ENCODE measurements at regions not wholly inside any gene's neighbourhood (a gene's known extent, or its start where the extent isn't known, plus 50 kb on each side); places are given as distances from the start of the nearest gene placed in this dataset.

- DNase-seq, result no peak
Observed at GRCh38 chr10:31147210-31147608, 115.5 kb upstream of the ZNF438 start.

DNA sequence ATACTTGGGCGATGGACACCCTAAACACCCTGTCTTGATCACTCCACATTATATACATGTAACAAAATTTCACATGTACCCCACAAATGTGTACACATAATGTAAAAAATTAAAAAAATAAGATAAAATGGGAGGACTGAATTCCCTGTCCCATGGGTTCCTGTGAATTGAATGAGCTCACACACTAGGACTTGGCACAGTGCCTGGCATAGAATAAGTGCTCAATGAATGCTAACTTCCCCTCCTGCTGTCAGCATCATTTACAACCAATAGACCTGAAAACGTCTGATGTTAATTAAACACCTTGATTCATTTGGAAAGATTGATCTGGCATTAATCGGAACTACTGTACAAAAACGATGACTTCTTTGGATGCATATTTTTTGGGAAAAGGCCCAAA is 117.3 kb upstream of the ZNF438 start:
- no peak for DNase-seq

GRCh38 chr10:31149835-31150512 is 118.3 kb upstream of the ZNF438 start:
- no peak for DNase-seq

DNA sequence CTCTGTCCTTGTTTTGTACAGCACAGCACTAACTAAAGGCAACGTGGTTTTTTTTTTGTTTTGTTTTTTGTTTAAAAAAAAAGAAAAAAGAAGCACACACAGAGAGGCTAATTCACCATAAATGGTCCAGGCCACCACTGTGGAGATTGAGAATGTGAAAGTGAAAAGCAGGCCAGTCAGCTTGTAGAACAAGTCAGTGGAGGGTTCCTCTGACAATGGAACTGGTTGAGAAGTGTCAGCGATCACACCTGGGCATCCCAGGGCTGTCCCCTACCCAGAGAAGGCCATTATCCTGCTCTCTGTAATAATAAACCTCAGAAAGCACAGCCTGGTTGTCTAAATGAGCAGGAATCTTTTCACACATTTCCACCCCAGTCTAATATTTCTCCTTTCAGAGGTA is 119.6 kb upstream of the ZNF438 start:
- no peak for DNase-seq

DNA sequence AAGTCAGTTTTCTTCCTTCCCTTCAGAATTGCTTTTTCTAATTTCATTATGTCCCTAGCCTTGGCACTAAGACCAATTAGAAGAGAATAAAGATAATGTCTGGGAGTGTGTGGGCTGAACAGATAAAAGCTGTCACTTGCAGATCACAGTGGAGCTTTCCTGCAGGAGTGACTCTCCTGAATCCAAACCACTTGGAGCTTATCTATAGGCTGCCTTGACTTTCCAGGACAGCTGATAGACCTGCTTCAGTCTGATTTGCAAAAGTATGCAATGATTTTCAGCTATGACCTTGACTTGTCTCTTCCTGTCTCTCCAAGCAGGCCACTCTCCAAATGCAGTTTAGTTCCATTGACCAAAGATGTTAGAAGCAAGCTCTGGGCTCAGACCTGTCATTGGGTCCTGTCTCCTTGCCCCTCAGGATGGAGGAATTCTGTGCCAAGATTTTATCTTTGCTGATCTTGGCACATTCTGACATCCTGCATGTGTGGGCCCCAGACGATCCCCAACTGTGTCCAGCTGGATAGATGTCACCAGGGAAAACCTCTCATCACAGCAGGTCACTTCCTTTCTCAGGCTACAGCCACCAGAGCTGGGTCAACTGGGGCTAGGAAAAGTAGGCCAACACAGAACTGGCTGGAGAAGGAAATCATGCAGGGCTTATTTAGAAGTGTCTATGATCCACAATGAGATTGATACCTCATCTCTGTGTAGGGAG is 120.9 kb upstream of the ZNF438 start:
- no peak for DNase-seq

- DNase-seq, result no peak
Observed at GRCh38 chr10:31153161-31153560, 121.5 kb upstream of the ZNF438 start.

DNA sequence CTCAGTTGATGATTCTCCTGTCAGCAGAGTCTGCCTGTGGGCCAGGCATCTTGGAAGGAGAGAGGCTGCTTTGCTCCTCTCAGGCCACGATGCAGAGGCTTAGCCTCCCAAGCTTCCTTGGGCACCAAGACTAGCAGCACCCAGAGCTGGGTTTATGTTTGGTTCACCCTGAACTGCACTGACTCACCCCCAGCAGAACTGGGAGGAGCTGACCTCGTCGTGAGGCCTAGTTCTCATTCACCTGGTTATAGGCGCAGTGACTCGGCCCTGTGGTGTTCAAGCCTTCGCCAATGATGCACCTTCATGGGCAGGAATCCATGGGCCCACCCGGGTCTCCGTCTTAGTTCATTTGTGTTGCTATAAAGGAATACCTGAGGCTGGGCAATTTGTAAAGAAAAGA is 122.0 kb upstream of the ZNF438 start:
- no peak for DNase-seq

- no peak for DNase-seq
Observed at GRCh38 chr10:31154996-31155395, 123.3 kb upstream of the ZNF438 start.

GRCh38 chr10:31157123-31158010 is 125.7 kb upstream of the ZNF438 start:
- no peak for DNase-seq

DNA sequence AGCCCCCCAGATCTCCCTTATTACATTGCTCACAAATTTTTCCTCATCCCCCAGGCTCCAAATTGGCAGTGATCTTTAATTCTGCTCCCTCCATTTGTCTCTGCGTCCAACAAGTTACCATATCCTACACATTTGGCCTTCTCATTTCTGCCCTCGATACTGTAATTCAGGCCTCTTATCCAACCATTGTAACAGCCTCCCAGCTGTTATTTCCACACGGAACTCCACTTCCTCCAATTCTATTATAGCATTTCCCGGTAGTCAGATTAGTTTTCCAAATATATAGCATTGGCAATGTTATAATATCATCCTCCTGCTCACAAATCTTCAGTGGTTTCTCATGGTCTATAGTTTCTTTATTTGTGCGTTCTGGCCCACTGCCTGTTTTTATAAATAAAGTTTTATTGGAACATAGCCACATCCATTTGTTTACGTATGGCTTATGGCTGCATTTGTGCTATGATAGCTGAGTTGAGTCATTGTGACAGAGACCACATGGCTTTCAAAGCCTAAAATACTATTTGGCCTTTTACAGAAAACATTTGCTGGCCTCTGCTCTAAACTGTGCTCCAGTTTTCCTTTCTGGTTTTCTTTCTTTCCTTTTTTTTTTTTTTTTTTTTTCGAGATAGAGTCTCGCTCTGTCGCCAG is 126.5 kb upstream of the ZNF438 start:
- DNase-seq, result no peak

DNA sequence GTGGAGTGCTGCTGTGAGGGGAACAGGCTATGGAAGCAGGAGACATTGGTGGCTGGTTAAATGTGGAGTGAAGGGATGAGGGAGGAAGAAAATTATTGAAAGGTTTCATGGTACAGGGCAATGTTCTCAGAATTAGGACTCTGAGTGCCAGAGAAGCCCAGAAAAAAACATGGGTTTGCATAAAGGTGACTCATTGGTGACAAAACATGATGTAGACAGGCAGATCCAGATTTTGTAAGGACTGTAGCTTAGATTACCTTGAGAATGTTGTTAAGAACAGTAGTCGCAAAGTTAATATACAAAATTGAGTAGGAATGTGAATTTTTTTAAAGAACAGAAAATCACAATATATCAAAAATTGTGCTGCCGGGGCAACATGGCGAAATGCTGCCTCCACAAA is 134.9 kb upstream of the ZNF438 start:
- DNase-seq, result no peak

DNA sequence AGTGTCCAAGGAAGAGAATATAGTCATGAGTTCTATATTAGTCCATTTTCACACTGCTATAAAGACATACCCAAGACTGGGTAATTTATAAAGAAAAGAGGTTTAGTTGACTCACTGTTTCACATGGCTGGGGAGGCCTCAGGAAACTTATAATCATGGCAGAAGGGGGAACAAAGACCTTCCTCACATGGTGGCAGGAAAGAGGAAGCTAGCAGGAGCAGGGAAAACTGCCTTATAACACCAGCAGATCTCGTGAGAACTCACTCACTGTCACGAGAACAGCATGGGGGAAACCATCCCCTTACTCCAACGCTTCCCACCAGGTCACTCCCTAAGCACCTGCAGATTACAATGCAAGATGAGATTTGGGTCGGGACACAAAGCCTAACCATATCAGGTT is 139.0 kb upstream of the ZNF438 start:
- no peak for DNase-seq

DNA sequence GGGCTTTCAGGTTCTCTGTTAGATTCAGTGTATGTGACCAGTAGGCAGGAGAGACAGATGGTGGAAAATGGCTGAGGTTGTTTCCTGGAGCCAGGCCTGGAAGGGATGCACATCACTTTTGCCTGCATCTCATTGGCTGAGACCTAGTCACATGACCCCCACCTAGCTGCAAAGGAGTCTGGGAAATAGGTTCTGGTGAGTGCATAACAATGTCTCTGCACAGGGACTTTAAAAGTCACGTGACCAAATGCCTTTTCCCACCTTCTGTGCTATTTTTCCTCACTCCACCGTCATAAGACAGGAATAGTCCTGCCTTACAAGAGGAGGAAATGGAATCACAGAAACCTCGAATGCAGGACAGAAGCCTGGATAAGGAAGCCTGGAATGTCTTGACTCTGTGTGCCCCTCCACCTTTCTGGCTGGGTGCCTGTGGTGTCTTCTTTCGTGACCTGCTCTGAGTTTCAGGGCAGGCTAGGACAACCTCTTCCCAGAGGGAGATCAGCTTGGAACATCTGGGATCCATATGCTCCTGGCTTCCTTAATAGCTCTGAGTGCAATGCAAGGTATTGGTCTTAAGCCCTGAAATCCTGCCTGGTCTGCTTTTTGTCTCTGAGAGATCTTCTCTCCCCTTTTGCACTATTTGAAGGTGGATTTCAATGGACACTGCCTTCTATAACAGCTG is 139.9 kb upstream of the ZNF438 start:
- DNase-seq, result no peak

DNA sequence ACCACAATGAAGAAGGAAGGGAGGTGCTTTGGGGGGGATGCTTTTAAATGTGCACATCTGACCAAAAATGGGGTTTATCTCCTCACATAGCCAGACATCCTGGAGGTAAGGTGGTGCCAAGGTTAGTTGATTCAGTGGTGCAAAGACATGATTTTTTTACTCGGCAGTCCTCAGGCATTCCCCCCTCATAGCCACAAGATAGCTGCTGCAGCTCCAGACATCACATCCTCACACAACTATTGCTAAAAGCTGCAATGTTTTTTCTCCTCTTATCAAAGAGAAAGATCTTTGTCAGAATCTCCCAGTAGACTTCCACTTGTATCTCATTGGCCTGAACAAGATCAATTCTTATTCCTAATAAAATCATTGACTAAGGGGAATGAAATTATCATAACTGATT is 141.3 kb upstream of the ZNF438 start:
- DNase-seq, result no peak

DNA sequence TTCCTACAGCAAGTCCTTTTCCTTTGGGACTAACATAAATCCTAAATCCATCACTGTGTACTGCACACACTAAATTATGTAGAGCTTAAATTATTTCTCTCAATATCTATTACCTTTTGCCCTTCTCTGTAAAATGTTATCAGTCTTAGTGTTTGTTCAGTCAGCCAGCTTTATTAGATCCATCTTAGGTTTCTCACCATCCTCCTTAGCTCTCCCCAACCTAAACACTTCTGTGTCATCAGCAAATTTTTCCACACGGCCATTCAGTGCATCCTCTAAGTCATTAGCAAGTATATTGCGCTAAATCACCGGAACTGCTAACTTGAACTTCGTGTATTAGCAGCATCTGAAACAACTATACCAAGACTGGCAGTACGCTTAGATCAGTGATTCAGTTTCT is 142.1 kb upstream of the ZNF438 start:
- no peak for DNase-seq

- DNase-seq, result no peak
Observed at GRCh38 chr10:31179091-31179680, 139.8 kb upstream of the ZEB1 start.

DNA sequence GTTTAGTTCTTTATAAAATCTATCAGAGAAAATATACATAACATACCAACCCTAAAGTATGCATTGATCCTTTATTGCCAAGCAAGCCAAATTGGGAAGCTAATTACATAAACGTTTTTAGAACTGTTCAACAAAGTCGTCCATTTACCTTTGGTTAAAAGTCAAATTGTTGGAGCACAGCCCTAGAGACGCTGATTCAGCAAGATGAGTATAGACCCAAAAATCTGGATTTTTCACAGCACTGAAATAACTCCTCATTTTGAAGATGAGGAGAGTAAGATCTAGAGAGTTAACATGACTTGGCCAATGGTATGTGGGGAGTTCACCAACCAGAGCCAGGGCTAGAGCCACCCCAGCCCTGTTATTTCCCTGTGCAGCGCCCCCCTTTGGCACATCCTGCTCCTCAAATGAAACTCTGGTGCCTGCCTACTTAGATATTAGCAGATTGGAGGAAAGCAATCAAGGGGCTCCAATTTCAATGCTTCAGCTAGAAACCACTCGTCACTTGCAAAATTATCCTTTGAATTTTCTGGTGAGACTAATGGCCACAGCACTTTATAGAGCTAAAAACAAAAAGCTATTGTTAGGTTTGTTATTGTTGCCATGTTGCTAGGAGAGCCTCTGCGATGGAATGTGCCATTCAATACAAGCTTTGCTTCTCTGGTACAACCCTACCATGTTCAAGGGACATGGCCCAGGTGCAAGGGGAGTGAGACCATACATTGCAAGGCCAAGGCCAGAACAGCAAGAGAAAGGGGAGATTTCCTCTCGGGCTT is 132.6 kb upstream of the ZEB1 start:
- DNase-seq, result no peak

DNA sequence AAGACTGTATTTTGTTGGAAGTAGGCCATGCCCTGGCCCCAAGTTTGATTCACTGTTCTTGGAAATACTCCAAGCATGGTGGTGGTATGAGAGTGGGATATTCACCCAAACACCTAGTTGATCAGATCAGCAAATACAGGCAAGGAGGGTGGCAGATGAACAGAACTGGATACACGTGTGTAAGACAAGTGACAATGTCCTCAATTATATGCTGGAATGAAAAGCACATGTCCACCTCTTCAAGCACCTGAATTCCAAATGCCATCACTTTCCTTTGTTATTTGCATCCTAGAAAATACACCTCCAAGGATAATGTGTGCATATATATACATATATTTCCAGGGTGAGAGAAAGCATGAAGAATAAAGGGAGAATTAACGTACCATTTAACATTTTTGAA is 131.8 kb upstream of the ZEB1 start:
- no peak for DNase-seq

GRCh38 chr10:31187607-31188210 is 131.3 kb upstream of the ZEB1 start:
- DNase-seq, result no peak

DNA sequence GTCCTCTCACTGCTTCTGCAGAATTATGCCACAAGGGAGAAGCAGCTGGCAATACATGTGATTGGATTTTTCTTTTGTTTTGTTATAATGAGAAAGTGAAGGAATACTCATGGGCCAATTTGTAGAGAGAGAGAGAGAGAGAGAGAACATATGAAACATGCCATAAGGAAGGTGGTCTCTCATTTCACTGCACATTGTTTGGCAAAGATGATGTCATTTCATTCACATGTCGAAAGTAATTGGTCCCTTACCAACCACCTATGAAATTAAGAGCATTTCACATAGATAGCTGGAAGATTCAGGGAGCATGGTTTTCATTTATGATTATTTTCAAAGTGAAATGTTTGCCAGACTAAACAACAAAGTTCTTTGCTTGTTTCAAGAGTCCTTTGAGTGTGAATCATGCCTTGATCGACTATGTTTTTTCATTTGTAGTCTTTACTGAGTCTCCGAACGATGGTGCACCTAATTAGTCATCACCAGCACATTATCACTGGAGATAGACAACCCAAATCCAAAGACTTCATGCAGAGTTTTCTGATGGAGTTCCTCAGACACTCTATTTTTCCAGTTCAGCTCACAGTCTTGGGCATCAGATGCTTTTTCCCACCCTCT is 130.1 kb upstream of the ZEB1 start:
- no peak for DNase-seq

DNA sequence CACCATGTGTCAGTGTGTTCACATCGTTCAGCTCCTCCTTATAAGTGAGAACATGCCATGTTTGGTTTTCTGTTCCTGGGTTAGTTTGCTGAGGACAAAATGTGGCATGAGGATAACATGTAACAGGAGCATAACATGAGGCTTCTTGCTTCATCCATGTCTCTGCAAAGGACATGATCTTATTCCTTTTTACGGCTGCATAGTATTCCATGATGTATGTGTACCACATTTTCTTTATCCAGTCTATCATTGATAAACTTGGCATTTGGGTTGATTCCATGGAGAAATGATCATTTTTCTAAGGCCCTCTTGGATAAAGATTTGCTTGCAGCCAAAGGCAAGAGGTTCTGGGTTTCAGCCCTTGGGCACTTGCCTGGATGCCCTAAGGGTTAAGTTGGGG is 128.5 kb upstream of the ZEB1 start:
- no peak for DNase-seq

Measured in stimulated activated CD4-positive, alpha-beta T cell treated with anti-CD3 and anti-CD28 coated beads, Interleukin-12 subunit alpha, Interleukin-12 subunit beta, amount 100 ng/mL, for 4 hours (primary cell).